Suprapubic skin (tissue), 4 donors: ENCODE measurements at regions not wholly inside any gene's neighbourhood (a gene's known extent, or its start where the extent isn't known, plus 50 kb on each side); places are given as distances from the start of the nearest gene placed in this dataset.

Source experiments
- DNase-seq, 2 donors: peaks; one replicate each; pipeline ENCODE4 v3.0.0-alpha.2; 2019; ENCODE audit warnings: low spot score in 2 of 2
- H3K27ac ChIP-seq: fragments of 200-600 bp; sonication (generic); one replicate; pipeline ENCODE4 v1.5.1; 2019
- H3K27me3 ChIP-seq: fragments of 200-600 bp; sonication (generic); one replicate; pipeline ENCODE4 v1.5.1; 2019
- H3K36me3 ChIP-seq: fragments of 200-600 bp; sonication (generic); one replicate; pipeline ENCODE4 v1.5.1; 2019
- H3K4me1 ChIP-seq: fragments of 200-600 bp; sonication (generic); one replicate; pipeline ENCODE4 v1.5.1; 2019
- H3K4me3 ChIP-seq: fragments of 200-600 bp; sonication (generic); one replicate; pipeline ENCODE4 v1.5.1; 2019; ENCODE audit warnings: mild to moderate bottlenecking
- H3K9me3 ChIP-seq: fragments of 200-600 bp; sonication (generic); one replicate; pipeline ENCODE4 v1.5.1; 2019
- CTCF ChIP-seq, 2 donors: fragments of 200-600 bp in 1 of 2; fragments of 450-650 bp in 1 of 2; sonication (generic) in 1 of 2; IDR thresholded peaks; one replicate each; pipeline ENCODE4 v1.5.1; 2016 to 2019; ENCODE audit warnings: antibody characterized with exemption in 2 of 2, mild to moderate bottlenecking in 1 of 2, moderate library complexity in 1 of 2
- EP300 ChIP-seq: sonication (generic); formaldehyde crosslinking; IDR thresholded peaks from one replicate; pipeline ENCODE4 v1.6.1; 2017; ENCODE audit warnings: antibody characterized with exemption
- POLR2A ChIP-seq, 2 donors: fragments of 450-650 bp; IDR thresholded peaks; one replicate each; pipeline ENCODE4 v1.6.1; 2017; ENCODE audit warnings: antibody characterized with exemption in 2 of 2, mild to moderate bottlenecking in 2 of 2, moderate library complexity in 2 of 2
- POLR2AphosphoS5 ChIP-seq, 3 donors: sonication (generic); formaldehyde crosslinking; IDR thresholded peaks; one replicate each; pipeline ENCODE4 v1.6.1; 2017; ENCODE audit warnings: antibody characterized with exemption in 3 of 3
- WGBS: methylation state at CpG from one replicate; pipeline ENCODE4 v1.1.5; 2018; 5-methylcytosine and 5-hydroxymethylcytosine counted together

DNA sequence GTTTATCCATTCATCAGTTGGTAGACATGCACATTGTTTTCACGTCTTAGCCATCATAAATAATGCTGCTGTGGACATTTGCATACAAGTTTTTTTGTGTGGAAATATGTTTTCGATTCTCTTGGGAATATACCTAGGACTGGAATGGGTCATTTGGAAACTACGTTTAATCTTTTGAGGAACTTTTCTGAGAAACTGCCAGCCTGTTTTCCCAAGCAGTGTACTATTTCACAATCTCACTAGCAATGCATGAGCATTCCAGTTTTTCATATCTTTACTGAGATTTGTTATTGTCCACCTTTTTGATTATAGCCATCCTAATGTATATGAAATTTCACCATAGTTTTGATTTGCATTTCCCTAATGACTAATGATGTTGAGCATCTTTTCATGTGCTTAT lies 95.7 kb upstream of the JAZF1 start:
- no peaks in the 10 kb centered on the region for H3K36me3 ChIP-seq
- no peak overlapping the region for H3K4me3 ChIP-seq
- no peaks in the 10 kb centered on the region for H3K4me1 ChIP-seq
- H3K27me3 ChIP-seq: no peaks in the 10 kb centered on the region
- H3K9me3 ChIP-seq: no peaks in the 10 kb centered on the region
- WGBS: 46% methylated on average over 3 of the region's 3 CpGs
- TF ChIP-seq EP300 (no peak), POLR2AphosphoS5 (IDR thresholded peaks at IDR 0.05) (no peak), POLR2A (IDR thresholded peaks at IDR 0.05) (no peak), CTCF (IDR thresholded peaks at IDR 0.05) (no peak)
- no peak overlapping the region for H3K27ac ChIP-seq
- no peak for DNase-seq

DNA sequence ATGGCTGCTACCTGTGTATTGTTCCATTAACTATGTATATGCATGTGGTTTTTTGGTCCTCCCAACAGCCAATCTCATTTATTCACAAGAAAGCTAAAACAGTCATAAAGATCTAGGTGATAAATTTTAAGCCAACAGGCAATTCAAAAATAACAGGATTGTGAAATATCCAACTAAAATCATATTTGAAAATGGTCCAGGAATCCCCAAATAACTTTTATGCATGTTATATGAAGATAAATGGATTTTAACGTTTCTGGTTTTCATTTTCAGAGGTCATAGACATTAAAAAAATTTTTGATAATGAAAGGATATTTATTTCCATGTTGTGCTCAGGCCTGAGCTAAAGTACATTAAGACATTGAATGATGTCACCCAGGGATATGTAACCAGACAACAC lies 96.8 kb upstream of the JAZF1 start:
- Histone ChIP-seq H3K4me3 (no peak overlapping the region), H3K36me3 (no peaks in the 10 kb centered on the region), H3K9me3 (no peaks in the 10 kb centered on the region), H3K4me1 (no peaks in the 10 kb centered on the region), H3K27ac (no peak overlapping the region), H3K27me3 (no peaks in the 10 kb centered on the region)
- no peak for DNase-seq
- TF ChIP-seq EP300 (no peak), POLR2A (IDR thresholded peaks at IDR 0.05) (no peak), CTCF (IDR thresholded peaks at IDR 0.05) (no peak), POLR2AphosphoS5 (IDR thresholded peaks at IDR 0.05) (no peak)
- 17% methylated on average over 1 of the region's 1 CpG for WGBS

DNA sequence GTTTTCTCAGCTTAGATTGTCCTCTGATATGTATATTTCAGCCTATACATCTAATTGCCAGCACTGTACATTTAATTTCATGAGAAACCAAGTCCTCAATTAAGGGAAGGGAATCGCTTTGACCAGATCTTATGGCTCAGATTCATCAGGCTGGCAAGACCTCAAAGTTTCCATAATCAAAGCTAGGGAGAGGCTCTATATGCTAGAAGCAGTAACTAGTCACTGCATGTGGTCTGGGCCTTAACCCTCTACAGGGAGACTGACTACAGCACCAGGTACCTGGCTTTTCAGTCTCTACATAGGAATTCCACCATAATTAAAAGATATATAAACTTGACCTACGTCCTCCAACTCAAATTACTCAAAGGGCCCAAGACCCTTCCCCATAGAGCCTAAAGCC lies 97.4 kb upstream of the JAZF1 start:
- DNase-seq: no peak
- Histone ChIP-seq H3K4me3 (no peak overlapping the region), H3K27ac (no peak overlapping the region), H3K36me3 (no peaks in the 10 kb centered on the region), H3K4me1 (no peaks in the 10 kb centered on the region), H3K27me3 (no peaks in the 10 kb centered on the region), H3K9me3 (no peaks in the 10 kb centered on the region)
- WGBS: 71% methylated on average over 2 of the region's 2 CpGs
- TF ChIP-seq POLR2A (IDR thresholded peaks at IDR 0.05): no peak
- TF ChIP-seq EP300: no peak
- TF ChIP-seq CTCF (IDR thresholded peaks at IDR 0.05): no peak
- TF ChIP-seq POLR2AphosphoS5 (IDR thresholded peaks at IDR 0.05): no peak

DNA sequence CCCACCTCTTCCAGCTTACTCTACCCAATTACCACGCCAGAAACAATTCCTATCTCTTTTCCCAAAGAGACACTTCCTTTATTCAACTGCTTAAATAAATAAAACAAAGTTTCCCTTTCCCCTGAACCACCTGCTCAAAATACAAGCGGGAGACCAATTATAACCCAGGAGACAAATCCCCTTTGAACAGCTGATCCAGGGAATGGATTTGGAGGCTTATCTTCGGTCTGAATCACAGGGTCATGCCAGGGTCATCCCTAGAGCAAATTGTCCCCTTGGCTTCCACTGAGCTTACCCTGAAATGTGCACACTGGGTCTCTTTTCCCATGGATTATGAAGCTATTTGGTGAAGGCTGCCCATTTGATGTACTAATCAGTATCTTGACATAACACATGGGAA lies 99.9 kb upstream of the JAZF1 start:
- 77% methylated on average over 3 of the region's 3 CpGs for whole genome bisulfite sequencing
- no peak overlapping the region for H3K27ac ChIP-seq
- no peaks in the 10 kb centered on the region for H3K27me3 ChIP-seq
- DNase-seq: no peak
- TF ChIP-seq POLR2AphosphoS5 (IDR thresholded peaks at IDR 0.05) (no peak), EP300 (no peak), CTCF (IDR thresholded peaks at IDR 0.05) (no peak), POLR2A (IDR thresholded peaks at IDR 0.05) (no peak)
- no peaks in the 10 kb centered on the region for H3K4me1 ChIP-seq
- no peaks in the 10 kb centered on the region for H3K9me3 ChIP-seq
- H3K36me3 ChIP-seq: no peaks in the 10 kb centered on the region
- H3K4me3 ChIP-seq: no peak overlapping the region

DNA sequence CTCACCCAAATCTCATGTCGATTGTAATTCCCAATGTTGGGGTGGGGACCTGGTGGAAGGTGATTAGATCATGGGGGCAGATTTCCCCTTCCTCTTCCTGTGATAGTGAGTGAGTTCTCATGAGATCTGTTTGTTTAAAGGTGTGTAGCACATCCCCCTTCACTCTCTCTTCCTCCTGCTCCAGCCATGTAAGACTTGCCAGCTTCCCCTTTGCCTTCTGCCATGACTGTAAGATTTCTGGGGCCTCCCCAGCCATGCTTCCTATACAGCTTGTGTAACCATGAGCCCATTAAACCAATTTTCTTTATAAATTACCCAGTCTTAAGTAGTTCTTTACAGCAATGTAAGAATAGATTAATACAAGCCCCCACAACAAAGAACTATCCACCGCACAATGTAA lies 109.9 kb upstream of the JAZF1 start:
- peaks cover 4% of the 10 kb centered on the region for H3K27me3 ChIP-seq
- H3K9me3 ChIP-seq: no peaks in the 10 kb centered on the region
- no peaks in the 10 kb centered on the region for H3K36me3 ChIP-seq
- no peak overlapping the region for H3K4me3 ChIP-seq
- no peak for DNase-seq
- WGBS: 94% methylated on average over 2 of the region's 2 CpGs
- H3K4me1 ChIP-seq: no peaks in the 10 kb centered on the region
- TF ChIP-seq POLR2A (IDR thresholded peaks at IDR 0.05) (no peak), CTCF (IDR thresholded peaks at IDR 0.05) (no peak), POLR2AphosphoS5 (IDR thresholded peaks at IDR 0.05) (no peak), EP300 (no peak)
- H3K27ac ChIP-seq: no peak overlapping the region
